ENCODE measurements at regions not wholly inside any gene's neighbourhood (a gene's known extent, or its start where the extent isn't known, plus 50 kb on each side); places are given as distances from the start of the nearest gene placed in this dataset.

DNA sequence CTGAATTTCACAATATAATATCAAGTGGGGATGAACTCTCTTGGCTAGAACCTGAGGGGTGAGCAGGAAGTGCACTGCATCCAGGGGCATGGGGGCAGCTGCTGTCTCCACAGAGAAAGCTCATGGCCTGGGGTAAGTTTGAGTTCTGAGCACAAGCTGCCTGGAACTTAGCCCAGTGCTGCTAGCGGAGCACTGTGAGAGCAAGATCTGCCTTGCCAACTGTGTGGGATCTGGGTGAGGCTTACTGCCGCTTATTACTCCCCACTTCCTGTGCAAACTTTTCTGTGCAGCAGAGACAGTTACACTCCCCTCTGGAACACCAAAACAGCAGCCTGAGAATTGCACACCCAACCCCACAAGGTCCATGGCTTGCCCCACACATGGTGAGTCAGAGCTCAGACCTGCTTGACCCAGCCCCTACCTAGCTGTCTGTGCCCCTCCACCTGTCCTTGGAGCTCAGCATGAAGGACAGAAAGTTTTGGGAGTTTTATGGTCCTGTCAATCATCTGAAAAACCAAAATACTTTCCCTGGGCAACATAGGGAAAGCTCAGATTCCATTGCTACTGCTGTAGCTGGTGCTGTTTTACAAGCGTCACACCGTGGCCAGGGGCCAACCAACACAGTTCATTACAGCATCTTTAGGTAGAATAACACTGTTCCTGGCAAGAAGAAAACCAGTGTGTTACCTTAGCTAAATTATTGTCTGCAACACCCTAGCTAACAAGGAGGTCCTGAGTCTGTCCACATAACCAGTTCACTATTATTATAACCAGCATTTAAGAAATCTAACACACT, 762.1 kb upstream of the NEGR1 start (continued):
- TF ChIP-seq, protein P1, sequence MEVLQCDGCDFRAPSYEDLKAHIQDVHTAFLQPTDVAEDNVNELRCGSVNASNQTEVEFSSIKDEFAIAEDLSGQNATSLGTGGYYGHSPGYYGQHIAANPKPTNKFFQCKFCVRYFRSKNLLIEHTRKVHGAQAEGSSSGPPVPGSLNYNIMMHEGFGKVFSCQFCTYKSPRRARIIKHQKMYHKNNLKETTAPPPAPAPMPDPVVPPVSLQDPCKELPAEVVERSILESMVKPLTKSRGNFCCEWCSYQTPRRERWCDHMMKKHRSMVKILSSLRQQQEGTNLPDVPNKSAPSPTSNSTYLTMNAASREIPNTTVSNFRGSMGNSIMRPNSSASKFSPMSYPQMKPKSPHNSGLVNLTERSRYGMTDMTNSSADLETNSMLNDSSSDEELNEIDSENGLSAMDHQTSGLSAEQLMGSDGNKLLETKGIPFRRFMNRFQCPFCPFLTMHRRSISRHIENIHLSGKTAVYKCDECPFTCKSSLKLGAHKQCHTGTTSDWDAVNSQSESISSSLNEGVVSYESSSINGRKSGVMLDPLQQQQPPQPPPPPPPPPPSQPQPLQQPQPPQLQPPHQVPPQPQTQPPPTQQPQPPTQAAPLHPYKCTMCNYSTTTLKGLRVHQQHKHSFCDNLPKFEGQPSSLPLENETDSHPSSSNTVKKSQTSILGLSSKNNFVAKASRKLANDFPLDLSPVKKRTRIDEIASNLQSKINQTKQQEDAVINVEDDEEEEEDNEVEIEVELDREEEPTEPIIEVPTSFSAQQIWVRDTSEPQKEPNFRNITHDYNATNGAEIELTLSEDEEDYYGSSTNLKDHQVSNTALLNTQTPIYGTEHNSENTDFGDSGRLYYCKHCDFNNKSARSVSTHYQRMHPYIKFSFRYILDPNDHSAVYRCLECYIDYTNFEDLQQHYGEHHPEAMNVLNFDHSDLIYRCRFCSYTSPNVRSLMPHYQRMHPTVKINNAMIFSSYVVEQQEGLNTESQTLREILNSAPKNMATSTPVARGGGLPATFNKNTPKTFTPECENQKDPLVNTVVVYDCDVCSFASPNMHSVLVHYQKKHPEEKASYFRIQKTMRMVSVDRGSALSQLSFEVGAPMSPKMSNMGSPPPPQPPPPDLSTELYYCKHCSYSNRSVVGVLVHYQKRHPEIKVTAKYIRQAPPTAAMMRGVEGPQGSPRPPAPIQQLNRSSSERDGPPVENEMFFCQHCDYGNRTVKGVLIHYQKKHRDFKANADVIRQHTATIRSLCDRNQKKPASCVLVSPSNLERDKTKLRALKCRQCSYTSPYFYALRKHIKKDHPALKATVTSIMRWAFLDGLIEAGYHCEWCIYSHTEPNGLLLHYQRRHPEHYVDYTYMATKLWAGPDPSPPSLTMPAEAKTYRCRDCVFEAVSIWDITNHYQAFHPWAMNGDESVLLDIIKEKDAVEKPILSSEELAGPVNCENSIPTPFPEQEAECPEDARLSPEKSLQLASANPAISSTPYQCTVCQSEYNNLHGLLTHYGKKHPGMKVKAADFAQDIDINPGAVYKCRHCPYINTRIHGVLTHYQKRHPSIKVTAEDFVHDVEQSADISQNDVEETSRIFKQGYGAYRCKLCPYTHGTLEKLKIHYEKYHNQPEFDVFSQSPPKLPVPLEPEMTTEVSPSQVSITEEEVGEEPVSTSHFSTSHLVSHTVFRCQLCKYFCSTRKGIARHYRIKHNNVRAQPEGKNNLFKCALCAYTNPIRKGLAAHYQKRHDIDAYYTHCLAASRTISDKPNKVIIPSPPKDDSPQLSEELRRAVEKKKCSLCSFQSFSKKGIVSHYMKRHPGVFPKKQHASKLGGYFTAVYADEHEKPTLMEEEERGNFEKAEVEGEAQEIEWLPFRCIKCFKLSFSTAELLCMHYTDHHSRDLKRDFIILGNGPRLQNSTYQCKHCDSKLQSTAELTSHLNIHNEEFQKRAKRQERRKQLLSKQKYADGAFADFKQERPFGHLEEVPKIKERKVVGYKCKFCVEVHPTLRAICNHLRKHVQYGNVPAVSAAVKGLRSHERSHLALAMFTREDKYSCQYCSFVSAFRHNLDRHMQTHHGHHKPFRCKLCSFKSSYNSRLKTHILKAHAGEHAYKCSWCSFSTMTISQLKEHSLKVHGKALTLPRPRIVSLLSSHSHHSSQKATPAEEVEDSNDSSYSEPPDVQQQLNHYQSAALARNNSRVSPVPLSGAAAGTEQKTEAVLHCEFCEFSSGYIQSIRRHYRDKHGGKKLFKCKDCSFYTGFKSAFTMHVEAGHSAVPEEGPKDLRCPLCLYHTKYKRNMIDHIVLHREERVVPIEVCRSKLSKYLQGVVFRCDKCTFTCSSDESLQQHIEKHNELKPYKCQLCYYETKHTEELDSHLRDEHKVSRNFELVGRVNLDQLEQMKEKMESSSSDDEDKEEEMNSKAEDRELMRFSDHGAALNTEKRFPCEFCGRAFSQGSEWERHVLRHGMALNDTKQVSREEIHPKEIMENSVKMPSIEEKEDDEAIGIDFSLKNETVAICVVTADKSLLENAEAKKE (CRISPR knock-in tag; IDR thresholded peaks at IDR 0.05) = no peak
- TF ChIP-seq, protein P2, sequence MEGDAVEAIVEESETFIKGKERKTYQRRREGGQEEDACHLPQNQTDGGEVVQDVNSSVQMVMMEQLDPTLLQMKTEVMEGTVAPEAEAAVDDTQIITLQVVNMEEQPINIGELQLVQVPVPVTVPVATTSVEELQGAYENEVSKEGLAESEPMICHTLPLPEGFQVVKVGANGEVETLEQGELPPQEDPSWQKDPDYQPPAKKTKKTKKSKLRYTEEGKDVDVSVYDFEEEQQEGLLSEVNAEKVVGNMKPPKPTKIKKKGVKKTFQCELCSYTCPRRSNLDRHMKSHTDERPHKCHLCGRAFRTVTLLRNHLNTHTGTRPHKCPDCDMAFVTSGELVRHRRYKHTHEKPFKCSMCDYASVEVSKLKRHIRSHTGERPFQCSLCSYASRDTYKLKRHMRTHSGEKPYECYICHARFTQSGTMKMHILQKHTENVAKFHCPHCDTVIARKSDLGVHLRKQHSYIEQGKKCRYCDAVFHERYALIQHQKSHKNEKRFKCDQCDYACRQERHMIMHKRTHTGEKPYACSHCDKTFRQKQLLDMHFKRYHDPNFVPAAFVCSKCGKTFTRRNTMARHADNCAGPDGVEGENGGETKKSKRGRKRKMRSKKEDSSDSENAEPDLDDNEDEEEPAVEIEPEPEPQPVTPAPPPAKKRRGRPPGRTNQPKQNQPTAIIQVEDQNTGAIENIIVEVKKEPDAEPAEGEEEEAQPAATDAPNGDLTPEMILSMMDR (conservative IDR thresholded peaks at IDR 0.05; ENCODE audit: low read depth in 2 of 2) = no peak
- TF ChIP-seq ZNF114 (CRISPR knock-in tag; IDR thresholded peaks at IDR 0.05) = no peak

DNA sequence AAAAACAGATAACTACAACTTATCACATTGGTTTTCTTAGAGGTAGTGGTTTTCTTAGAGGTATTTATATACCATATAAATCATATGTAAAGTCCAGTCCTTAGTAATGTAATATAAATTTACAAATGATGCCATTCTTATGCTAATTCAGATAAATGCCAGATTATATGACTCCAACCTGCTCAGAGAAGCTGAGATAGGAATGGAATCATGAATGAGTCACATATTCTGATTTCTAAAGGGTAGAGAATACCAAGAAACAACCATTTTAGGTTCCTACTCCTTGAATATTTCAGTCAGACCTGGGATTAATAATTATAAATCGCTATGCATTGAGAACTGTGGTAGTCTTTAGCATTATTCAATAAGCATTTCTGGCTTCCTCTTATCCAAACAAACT, 760.1 kb upstream of the NEGR1 start:
- Histone ChIP-seq H3K36me3 (ENCODE audit: insufficient read depth) (no peaks in the 10 kb centered on the region), H2AFZ (no peak overlapping the region), H3F3A (replicated peaks; ENCODE audit: low read depth) (no peaks in the 10 kb centered on the region), H3K27ac (ENCODE audit: low read depth) (no peak overlapping the region), H3K4me2 (no peak overlapping the region), H4K20me1 (replicated peaks; ENCODE audit: insufficient read depth) (no peaks in the 10 kb centered on the region), H3K4me1 (ENCODE audit: insufficient read depth) (peaks cover 17% of the 10 kb centered on the region; the same call in 1 of the 2 replicates), H3K79me2 (replicated peaks; ENCODE audit: insufficient read depth) (no peaks in the 10 kb centered on the region), H3K9me2 (ENCODE audit: insufficient read depth) (peaks cover 12% of the 10 kb centered on the region; the same call in 1 of the 2 replicates), H3K4me3 (no peak overlapping the region), H3K27me3 (ENCODE audit: insufficient read depth) (no peaks in the 10 kb centered on the region)
- Mint-ChIP-seq H3K27ac (no peak overlapping the region), H3K4me1 (peaks cover 24% of the 10 kb centered on the region; the same call in 2 of the 3 replicates), H3K4me3 (no peak overlapping the region), H3K36me3 (ENCODE audit: low read depth) (no peaks in the 10 kb centered on the region), H3K27me3 (ENCODE audit: insufficient read depth, low read depth, poor library complexity) (peaks cover 2% of the 10 kb centered on the region), H3K9me3 (no peaks in the 10 kb centered on the region; the same call in 2 of the 3 replicates)
- TF ChIP-seq POLR2AphosphoS5 (IDR thresholded peaks at IDR 0.05; ENCODE audit: low read depth) = no peak
- no peak for TF ChIP-seq STAT1 (IDR thresholded peaks at IDR 0.05; ENCODE audit: unreplicated experiment)
- TF ChIP-seq JUNB (IDR thresholded peaks at IDR 0.05; ENCODE audit: unreplicated experiment) = no peak
- TF ChIP-seq NANOG (IDR thresholded peaks at IDR 0.05; ENCODE audit: borderline replicate concordance) = no peak
- no peak for TF ChIP-seq ZNF114 (CRISPR knock-in tag; IDR thresholded peaks at IDR 0.05)
- ATAC-seq (no peak), DNase-seq (ENCODE audit: low spot score) (no peak)

Measured in GM23338 (cell line).